Stimulated activated CD8-positive, alpha-beta memory T cell treated with anti-CD3 and anti-CD28 coated beads, Interleukin-2, amount 100 ng/mL, for 48 hours (primary cell): ENCODE measurements at regions not wholly inside any gene's neighbourhood (a gene's known extent, or its start where the extent isn't known, plus 50 kb on each side); places are given as distances from the start of the nearest gene placed in this dataset.

Experiments used
- DNase-seq, 2 donors: peaks; one replicate each; pipeline ENCODE4 v3.0.0-alpha.2; 2020; ENCODE audit warnings: low read depth in 2 of 2

DNA sequence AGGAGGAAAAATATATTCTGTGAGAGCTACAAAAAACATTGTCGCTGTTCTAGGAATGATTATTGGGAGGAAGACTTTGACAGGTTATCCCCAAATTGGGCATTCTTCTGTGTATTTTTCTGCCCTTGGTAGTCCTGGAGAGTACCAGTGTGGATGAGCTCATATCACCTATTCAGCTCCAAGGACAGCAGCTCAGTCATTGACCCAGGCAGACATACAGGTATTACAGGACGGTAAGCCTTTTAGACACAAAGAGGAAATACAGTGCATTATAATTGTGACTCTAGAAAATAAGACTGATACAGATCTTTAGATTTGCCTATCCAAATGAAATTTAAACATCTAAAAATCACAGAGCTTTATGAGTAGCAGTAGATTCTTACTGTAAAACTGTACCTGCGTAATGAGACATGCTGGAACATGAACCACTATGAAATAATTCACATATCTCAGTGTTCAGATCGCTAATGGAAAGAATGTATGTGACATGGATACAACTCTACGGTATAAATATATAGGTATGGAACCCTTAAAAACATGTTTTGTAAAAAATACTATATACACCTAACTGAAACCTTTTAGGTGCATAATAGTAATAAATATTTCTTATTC lies 56.0 kb downstream of the PLK2 start:
- no peak for DNase-seq

DNA sequence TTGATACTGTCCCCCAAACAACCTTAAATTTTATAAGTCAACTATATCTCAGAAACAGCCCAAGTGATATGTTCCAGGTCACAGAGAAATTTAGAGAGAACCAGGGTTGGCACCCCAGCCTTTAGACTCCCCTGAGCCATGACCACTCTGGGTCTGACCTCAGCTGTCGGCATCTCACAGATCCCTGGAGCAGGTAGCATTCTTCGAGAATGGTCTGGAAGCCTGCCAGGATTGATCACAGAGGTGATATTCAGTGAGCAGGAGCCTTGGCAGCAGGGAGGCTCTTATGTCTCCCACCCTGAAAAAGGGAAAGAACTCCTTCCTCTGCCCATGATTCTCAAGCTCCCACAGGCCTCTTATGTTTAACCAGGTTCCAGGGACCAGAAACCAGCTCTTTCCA lies 58.2 kb downstream of the PLK2 start:
- no peak for DNase-seq

DNA sequence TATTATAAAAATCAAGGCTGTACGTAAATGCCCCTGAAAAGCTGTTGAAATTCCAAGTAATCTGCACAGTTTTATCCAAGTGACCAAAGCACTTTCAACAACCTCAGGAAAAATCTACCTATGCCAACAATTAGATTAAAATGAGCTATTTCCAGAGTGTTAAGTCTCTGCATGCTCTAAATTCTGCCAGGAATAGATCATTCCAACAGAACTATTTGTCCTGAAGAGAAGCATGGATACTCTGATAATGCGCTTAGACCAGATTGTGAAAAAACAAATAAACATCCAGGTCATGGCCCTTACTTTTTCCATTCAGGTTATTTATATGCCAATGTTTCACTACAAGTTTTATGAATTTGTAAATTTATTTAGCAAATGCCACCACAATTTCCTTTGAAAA lies 59.1 kb downstream of the PLK2 start:
- no peak for DNase-seq

DNA sequence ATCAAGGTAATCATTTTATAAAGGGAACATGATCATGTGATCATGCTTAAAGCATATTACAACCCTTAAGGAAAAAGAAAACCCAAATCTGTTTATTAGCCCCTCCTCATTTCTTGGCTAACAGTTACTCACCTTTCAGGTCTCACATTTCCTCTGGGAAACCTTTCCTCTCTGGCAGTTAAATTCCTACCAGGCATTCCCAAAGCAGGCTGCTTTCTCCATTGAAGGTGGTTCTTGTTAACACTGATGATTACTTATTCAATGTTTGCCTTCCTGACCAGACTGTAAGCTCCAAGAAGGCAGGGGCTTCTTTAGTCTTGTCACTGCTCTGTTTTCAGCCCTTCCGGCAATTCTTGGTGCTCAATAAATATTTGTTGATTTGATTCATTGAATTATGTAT lies 59.9 kb downstream of the PLK2 start:
- no peak for DNase-seq

DNA sequence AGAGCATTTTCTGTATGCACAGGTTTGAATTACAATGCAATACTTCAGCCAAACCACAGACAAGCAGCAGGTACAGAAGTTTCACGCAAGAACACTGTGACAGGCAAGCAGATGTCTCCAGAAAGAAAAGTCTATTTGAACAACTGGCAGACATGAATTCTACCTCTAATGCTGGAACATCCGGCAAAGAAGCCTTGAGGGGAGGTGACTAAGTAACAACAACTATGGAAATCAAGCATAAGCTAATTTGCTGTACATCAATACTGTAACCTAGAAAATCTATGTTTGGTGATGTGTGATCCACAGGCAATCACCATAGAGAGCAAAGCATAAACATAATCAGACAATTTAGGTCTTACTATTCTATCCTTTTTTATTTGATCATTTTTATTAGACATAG lies 65.5 kb downstream of the PLK2 start:
- DNase-seq: no peak

DNA sequence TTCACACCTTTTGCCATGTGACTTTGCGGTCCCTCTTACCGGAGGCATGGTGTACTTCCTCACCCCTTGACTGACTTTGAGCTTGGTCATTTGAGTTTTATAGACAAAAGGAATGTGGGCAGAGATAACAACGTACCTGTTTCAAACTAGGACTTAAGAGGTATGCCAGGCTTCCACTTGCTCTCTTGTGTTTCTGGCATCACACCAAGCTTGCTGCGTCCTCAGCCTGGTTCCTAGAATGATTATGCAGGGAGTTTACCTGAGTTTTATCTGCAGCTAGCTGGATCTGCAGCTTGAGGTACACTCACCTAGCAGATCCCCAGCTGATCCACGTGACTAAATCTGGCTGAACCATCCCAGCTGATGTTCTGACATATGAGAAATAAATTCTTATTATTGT lies 66.2 kb downstream of the PLK2 start:
- no peak for DNase-seq

DNA sequence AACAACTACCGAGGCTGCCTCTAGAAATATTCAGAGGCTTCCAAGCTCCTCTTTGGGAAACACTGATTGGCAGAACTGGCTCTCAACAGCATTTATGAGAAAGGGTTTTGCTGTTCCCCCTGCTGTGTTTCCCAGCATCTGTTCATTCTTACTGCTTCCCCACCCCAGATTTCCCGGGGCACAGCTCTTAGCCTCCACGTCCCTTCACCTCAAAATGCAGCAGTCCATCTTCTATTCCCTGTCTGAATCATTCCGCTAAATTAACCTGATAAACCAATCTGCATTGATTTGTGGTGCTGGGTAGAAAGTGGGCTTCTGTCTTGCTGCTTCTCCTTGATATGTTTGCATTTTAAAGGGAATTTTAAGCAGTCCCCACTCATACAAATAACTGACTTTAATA lies 67.4 kb downstream of the PLK2 start:
- DNase-seq: no peak

DNA sequence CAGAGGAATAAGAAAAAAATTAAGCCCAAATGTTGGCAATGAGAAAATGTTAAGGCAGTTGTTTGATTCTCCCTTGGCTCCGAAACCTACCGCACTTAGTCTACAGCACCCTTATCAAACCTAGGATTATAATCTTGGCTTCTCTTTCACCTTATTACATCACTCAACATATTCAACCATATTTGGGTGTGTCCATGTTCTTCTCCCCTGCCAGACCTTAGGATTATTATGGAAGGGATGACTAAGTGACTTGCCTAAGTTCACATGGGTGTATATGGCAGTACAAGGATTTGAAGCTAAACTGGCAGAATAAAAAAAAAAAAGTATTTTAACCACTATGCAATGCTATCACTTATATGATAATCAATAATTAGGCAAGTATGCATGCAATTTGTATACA lies 76.4 kb downstream of the PLK2 start:
- no peak for DNase-seq

DNA sequence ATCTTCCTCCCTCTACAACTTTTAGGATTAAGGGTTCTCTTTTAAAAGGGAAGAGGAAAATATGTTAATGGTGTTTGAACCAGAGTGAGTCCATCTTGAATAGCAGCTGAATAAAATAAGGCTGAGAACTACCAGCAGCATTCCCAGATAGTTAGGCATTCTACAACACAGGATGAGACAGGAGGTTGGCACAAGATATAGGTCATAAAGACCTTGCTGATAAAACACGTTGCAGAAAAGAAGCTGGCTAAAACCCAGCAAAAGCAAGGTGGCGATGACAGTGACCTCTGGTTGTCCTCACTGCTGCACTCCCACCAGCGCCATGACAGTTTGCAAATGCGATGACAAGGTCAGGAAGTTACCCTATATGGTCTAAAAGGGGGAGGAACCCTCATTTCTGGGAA lies 77.8 kb downstream of the PLK2 start:
- no peak for DNase-seq

DNA sequence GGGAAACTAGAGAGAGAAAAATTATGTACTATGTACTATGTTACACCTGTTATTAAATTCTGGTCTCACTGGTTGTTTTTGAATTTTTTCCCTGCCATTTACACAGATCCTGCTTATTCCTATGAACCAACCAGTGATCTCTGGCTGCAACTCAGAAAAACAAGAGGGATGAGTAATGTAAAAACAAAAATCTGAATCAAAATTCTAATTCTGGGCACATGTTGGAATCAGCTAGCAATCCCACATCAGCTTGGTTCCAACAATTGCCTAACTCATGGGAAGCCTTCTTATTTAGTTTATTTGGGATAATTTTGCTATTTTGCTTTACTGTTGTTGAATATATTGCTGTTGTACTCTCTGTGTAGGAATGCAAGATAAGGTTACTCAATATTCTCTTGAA lies 78.3 kb downstream of the PLK2 start:
- no peak for DNase-seq

DNA sequence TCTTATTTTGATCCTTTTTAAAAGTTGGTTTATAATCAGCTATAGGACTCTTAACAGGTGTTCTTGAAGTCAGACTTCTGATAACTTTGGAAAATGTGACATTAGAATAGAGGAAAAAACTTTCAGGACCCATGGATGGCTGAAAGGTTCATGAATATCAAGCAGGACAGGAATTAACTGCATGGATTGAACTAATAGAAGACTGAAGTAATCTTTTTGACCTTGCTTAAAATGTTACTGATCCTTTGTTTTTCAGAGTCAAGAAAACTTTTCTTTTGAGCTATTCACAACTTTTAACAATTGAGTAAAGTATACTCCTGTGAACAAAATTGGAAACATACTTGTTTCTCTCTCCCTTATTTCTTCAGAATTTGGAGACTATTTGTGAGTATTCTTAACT lies 79.2 kb downstream of the PLK2 start:
- no peak for DNase-seq

DNA sequence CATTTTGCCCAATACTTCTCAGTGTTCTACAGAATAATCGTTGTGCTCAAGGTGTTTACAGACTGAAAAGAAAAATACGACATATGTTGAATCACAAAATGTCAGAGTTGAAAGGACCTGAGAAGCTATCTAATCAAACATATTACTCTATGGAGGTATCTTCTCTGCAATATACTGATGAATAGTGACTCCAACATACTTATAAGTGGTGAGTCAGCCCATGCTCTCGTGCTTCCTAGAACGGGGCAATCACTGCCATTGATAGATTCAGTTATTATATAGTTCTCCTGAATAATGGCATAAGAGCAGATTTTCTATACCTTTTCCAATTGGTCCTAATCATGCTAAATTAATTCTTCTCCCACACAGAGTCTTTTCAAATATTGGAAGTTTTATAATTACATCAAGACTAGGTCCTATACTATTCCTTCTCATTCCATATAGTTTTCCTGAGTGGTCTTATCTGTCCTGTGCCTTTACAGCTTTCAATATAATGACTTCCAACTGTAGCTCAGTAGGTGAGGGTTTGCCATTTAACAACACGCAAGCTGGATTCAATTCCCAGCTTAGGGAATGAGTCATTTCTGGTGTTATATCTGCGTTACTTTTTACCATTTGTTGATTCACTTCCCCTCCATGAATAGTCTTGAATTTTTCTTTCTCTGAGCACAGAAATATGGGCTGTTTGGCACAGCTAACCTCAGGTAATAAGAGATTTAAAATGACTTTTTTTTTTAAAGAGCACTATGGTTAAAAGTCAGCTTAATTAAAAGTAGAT lies 81.1 kb downstream of the PLK2 start:
- no peak for DNase-seq

DNA sequence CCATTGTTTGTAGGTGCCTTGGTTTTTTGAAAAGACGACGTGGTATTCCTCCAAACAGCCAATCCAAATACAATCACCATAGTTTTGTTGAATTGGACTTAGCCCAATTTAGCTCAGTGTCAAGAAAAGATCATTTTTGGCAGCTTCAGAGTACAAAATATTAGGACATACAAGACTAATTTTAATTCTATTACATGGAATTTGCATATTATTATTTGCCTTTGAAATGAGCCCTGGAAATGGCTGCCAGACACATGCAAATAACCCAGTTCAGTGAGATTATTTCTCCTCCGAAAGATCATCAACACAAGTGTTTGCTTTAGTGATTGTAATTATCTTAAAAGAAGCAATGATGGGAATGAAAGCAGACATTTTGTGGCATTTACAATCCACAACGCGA lies 89.3 kb downstream of the PLK2 start:
- no peak for DNase-seq

DNA sequence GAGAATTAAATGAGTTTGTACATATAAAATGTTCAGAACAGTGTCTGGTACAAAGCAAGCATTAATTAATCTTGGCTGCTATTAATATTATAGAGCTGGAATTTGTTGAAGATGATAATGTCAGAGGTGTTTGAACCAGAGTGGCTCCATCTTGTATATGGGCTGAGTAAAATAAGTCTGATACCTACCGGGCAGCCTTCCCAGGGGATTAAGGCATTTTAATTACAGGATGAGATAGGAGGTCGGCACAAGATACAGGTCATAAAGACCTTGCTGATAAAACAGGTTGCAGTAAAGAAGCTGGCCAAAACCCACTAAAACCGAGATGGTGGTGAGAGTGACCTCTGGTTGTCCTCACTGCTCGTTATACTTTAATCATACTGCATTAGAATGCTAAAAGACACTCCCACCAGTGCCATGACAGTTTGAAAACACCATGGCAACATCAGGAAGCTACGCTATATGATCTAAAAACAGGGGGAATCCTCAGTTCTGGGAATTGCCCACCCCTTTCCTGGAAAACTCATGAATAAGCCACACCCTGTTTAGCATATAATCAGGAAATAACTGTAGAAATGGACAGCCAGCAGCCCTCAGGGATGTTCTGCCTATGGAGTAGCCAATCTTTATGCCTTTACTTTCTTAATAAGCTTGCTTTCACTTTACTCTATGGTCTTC lies 90.2 kb downstream of the PLK2 start:
- DNase-seq: no peak

DNA sequence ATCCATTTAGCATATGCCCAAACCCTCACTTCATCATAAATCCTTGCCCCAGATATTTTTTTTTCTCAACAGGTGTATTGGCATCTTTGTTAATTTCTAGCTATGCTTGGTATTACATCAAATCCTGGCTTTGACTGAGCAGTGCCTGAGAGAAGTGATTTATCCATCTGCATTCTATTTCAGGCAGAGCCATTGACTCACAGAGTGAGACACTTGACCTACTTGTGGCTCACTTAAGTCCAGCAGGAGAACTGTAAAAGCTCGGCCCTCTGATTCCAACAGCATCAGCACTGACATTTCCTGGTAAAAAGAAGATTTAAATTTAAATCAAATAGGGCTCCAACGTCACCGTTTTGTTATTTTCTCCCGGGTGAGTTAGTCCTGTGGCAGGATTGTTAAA lies 93.4 kb downstream of the PLK2 start:
- no peak for DNase-seq

DNA sequence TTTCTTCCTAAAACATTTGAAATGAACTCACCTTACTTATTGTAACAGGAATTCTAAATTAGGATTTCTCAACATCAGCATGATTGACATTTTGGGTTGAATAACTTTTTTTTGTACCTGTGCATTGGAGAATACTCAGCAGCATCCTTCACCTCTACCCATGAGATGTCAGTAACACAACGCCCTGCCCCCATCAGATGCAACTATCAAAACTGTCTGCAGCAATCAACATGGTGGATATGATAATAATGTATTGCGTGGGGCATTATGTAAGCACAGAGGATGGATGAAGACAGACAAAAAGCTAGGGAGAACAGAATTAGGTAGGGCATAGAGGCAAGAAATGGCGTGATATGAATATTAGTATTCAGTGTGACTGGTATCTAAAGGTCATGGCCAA lies 94.1 kb downstream of the PLK2 start:
- DNase-seq: no peak

DNA sequence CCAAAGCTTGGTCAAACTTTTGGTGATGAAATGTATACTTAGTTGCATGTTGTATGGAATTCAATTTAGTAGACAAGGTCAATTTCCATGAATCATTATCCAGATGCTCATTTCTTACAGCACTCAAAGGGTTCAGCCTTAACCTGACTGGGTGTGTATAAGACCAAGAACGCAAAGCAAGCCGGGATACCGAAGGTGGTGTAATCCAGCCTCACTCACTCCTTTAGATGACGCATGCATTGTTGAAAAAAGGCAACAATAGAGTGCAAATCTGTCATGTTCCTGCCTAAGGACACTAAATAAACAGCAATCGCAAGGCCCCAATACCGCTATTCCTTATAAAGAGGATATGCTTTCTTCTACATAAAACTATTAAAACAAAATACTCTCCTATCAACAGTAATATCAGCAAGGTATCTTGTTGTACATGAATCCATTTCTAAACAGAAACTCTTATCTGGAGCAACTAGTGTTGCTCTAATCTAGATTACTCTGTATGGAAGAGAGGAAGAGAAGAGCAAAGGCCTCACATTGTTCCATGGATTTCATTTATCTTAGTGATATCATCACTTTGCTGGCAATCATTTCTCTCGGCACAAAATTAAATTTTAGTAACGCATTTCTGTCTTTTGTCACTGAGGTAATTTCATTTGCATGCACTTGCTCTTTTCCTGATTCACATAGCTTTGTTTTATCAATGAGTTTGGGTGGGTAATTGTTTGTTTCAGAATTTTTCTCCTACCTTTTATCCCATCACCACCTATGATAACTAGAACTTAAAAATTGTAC lies 96.2 kb downstream of the PLK2 start:
- no peak for DNase-seq

DNA sequence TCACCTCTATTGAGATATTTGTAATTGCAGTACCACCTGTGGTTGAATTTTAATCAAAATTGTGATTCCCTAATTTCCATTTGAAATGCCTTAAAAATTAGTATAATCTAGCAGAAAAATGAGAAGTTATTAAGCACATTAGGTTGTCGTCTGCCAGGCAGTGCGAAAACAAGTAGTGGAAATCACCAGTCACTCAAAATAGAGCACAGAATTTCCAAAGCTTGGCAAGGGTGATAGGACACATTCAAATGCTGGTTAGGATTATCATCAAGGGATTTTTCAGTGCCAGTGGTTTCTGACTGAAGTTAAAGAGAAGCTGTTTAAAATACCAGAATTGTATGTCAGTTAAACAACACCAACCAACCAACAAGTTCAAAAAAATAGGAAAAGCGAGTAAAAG lies 97.8 kb downstream of the PLK2 start:
- DNase-seq: no peak

DNA sequence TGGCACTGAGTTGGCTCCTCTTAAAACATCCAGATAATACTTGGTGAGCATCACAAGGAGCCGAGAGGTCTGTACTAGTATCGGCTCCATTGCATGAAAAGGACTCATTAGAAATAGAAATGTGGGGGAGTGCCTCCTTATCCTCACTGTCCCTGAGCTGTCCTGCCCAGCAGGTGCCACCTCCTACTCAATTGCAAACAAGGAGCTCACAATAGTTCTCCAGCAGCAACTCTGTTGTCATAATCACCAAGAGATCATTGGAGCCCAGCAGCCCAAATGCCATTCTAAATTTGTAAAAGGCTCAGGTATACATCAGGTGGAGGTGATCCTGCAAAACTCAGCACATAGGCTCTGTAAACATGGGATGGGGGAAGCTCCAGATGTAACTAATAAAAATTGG lies 99.1 kb downstream of the PLK2 start:
- DNase-seq: no peak

DNA sequence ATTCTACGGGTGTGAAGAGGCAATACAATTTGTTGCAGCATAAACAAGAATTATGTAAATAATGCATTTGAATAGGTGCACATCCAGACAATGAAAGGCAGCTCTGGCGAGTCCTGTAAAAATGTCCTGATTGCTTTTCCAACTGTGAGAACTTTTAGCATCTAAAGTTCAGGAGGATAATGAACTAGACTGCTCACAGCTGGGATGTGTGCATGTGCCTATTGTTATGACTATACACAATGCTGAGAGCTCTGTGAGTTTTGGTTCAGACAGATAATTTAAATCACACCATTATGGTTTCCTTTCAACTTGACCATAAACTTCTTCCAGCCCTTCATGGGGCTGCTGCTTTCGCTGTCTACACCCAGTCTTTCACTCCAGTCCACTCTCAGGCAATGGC lies 99.9 kb downstream of the PLK2 start:
- no peak for DNase-seq

DNA sequence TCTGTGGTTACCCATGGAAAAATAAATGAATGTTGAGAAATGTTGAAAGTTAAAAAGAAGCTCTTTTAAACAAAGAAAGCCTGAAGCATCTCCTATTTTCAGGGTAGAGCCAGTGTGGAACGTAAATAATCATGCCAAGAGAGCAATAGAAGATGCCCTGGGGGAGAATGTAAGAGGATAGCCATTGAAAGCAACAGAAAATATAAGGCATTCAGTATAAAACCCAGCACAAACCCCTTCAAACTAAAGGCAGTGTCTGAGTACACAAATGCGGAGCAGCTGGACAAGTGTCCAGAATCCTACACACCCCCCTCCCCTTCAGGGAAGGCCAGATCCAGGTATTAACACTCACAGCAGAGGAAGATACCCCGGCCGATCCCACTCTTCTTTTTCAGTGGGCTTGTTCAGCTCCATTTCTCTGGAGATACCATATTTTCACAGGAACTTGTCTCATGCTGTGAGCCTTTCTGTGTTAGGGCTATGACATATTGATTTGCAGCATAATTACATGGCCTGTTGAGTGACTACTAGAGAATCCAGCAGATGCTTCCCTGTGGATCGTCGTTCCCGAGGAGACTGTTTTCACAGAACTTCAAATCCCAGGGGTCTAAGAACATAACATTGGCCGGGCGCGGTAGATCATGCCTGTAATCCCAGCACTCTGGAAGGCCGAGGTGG lies 101.2 kb downstream of the PLK2 start:
- DNase-seq: no peak
